ENCODE measurements at regions not wholly inside any gene's neighbourhood (a gene's known extent, or its start where the extent isn't known, plus 50 kb on each side); places are given as distances from the start of the nearest gene placed in this dataset.
"Not testable (repeated sequence)": the region's sequence is repeated elsewhere in the genome, so short reads cannot be mapped to it uniquely, and the experiment has no call there.

- intact Hi-C loops (cut with micrococcal nuclease): no loop called here
- no peak for DNase-seq
- H3K4me1 Mint-ChIP-seq: no peaks in the 10 kb centered on the region
These were observed 63.7 kb upstream of the CYRIA start for GRCh38 chr2:16729335-16729734.

DNA sequence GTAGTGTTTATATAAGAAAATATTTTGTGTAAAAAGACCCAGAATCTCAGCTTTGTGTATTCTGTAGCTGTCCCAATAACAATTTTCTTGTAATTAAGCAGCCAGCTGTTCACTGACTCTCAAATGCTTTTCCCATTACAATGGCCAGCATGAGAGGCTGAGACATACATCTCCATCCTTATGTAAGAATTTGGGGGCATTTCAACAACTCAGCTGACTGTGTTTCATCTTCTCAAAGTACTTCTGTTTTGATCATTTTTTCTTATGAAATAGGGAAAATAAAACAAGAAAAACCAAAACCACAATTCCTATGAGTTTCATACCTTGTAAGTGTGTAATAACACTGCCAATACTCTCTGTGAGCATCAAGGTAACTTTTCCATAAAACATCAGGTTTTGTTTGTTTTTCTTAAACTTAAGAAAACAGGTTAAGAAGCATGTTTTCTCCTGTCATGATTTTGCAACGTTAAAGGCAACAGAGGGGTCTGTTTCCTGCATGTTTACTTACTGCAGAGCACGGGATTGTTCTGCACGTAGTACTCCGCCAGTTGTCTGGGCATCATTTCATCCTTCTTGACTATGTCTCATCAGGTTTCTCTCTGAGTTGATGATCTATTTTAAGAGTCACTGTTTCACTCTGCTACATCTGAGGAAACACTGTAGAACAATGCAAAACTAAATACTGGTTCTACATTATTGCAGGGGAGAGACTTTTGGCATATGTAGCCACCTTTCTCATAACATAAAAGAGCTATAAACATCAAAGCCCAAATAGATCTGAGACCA, 62.9 kb upstream of the CYRIA start:
- Mint-ChIP-seq H3K9me3 (peaks cover 0 to 2% (median 0%) of the 10 kb centered on the region in 8 donors), H3K27me3 (peaks cover 3 to 5% of the 10 kb centered on the region in 2 donors), H3K36me3 (no peaks in the 10 kb centered on the region), H3K4me1 (no peaks in the 10 kb centered on the region), H3K4me3 (no peak overlapping the region), H3K27ac (no peak overlapping the region)
- no peak overlapping the region for H3K4me3 ChIP-seq (ENCODE audit: low read length in 2 of 2)
- DNase-seq: no peak
- intact Hi-C loops (cut with micrococcal nuclease): no loop called here
- no peaks in the 10 kb centered on the region for H3K27me3 ChIP-seq (ENCODE audit: insufficient read depth, low read length)
- no peaks in the 10 kb centered on the region for H3K4me1 ChIP-seq (ENCODE audit: insufficient read depth, low read length)
- no peak overlapping the region for H3K27ac ChIP-seq (ENCODE audit: low read depth, low read length)
- ChIA-PET CTCF (ENCODE audit: partially characterized antibody) (no interaction called here), POLR2A (ENCODE audit: partially characterized antibody) (no interaction called here)
- no peaks in the 10 kb centered on the region for H3K36me3 ChIP-seq (ENCODE audit: insufficient read depth, low read length)
- no peaks in the 10 kb centered on the region for H3K9me3 ChIP-seq (ENCODE audit: control insufficient read depth in 1 of 2, low read length in 2 of 2)

More at GRCh38 chr2:16729335-16729734, 63.7 kb upstream of the CYRIA start:
- no peaks in the 10 kb centered on the region for H3K4me1 ChIP-seq (ENCODE audit: insufficient read depth, low read length)
- Mint-ChIP-seq H3K27me3 (peaks cover 3 to 5% of the 10 kb centered on the region in 2 donors), H3K27ac (no peak overlapping the region), H3K9me3 (peaks cover 0 to 2% (median 0%) of the 10 kb centered on the region in 8 donors), H3K36me3 (no peaks in the 10 kb centered on the region), H3K4me3 (no peak overlapping the region)
- CTCF ChIA-PET (ENCODE audit: partially characterized antibody): no interaction called here
- no peaks in the 10 kb centered on the region for H3K9me3 ChIP-seq (ENCODE audit: control insufficient read depth in 1 of 2, low read length in 2 of 2)
- H3K4me3 ChIP-seq (ENCODE audit: low read length in 2 of 2): no peak overlapping the region
- no peaks in the 10 kb centered on the region for H3K36me3 ChIP-seq (ENCODE audit: insufficient read depth, low read length)
- POLR2A ChIA-PET (ENCODE audit: partially characterized antibody): no interaction called here
- H3K27ac ChIP-seq (ENCODE audit: low read depth, low read length): no peak overlapping the region
- no peaks in the 10 kb centered on the region for H3K27me3 ChIP-seq (ENCODE audit: insufficient read depth, low read length)

DNA sequence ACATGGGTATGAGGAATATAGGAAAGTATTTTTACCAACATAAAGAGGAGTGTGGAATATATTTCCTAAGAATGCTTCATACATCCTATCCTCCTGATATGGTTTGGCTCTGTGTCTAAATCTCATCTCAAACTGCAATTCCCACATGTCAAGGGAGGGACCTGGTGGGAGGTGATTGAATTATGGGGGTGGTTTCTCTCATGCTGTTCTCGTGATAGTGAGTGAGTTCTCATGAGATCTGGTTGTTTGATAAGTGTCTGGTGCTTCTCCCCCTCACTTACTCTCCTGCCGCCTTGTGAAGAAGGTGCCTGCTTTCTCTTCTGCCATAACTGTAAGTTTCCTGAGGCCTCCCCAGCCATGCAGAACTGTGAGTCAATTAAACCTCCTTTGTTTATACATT, 62.2 kb upstream of the CYRIA start:
- POLR2A ChIA-PET (ENCODE audit: partially characterized antibody): not testable (repeated sequence)

GRCh38 chr2:16727256-16727655, 61.6 kb upstream of the CYRIA start:
- no peak for DNase-seq
- peaks cover 3 to 5% of the 10 kb centered on the region in 2 donors for H3K27me3 Mint-ChIP-seq
- H3K4me3 Mint-ChIP-seq: no peak overlapping the region
- no peak overlapping the region for H3K27ac Mint-ChIP-seq
- no peaks in the 10 kb centered on the region for H3K36me3 Mint-ChIP-seq
- intact Hi-C loops (cut with micrococcal nuclease): no loop called here
- no peak overlapping the region for H3K4me3 ChIP-seq (ENCODE audit: low read length in 2 of 2)
- no peaks in the 10 kb centered on the region for H3K27me3 ChIP-seq (ENCODE audit: insufficient read depth, low read length)
- no peak overlapping the region for H3K27ac ChIP-seq (ENCODE audit: low read depth, low read length)
- POLR2A ChIA-PET (ENCODE audit: partially characterized antibody): no interaction called here
- H3K36me3 ChIP-seq (ENCODE audit: insufficient read depth, low read length): no peaks in the 10 kb centered on the region
- no peaks in the 10 kb centered on the region for H3K9me3 ChIP-seq (ENCODE audit: control insufficient read depth in 1 of 2, low read length in 2 of 2)
- H3K4me1 ChIP-seq (ENCODE audit: insufficient read depth, low read length): no peaks in the 10 kb centered on the region
- peaks cover 0 to 2% (median 0%) of the 10 kb centered on the region in 8 donors for H3K9me3 Mint-ChIP-seq
- CTCF ChIA-PET (ENCODE audit: partially characterized antibody): no interaction called here
- H3K4me1 Mint-ChIP-seq: no peaks in the 10 kb centered on the region

More for the DNA sequence above, 62.2 kb upstream of the CYRIA start:
- H3K27ac ChIP-seq (ENCODE audit: low read depth, low read length); intact Hi-C loops (cut with micrococcal nuclease); H3K27me3 Mint-ChIP-seq; H3K4me1 Mint-ChIP-seq; H3K36me3 ChIP-seq (ENCODE audit: insufficient read depth, low read length); H3K27me3 ChIP-seq (ENCODE audit: insufficient read depth, low read length); DNase-seq; H3K9me3 Mint-ChIP-seq; H3K4me3 Mint-ChIP-seq; H3K4me1 ChIP-seq (ENCODE audit: insufficient read depth, low read length); CTCF ChIA-PET (ENCODE audit: partially characterized antibody); H3K9me3 ChIP-seq (ENCODE audit: control insufficient read depth in 1 of 2, low read length in 2 of 2); H3K27ac Mint-ChIP-seq; H3K4me3 ChIP-seq (ENCODE audit: low read length in 2 of 2); H3K36me3 Mint-ChIP-seq: not testable (repeated sequence)

DNA sequence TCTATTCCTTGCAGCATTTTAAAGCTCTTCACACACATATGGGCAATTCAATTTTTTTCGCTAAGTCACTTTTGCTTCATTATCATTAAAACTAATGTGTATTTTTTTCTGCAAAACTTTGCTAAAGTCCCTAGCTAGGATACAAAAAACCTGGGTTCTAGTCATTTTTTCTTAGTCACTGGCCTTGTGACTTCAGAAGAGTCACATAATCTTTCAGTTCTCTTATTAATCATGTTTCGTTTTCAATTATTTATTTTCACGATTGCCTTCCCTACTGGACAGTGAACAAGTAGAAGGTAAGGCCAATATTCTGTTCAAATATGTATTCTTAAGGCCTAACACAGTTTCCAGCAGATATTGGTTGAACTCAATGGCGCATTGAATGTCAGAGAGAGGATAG, 60.9 kb upstream of the CYRIA start:
- CTCF ChIA-PET (ENCODE audit: partially characterized antibody): interaction anchor here (0.7 kb wide), 1 partner anchor 9 kb away, joined by 3 read pairs; no protein-coding TSS in a partner anchor
- Histone ChIP-seq H3K36me3 (ENCODE audit: insufficient read depth, low read length) (no peaks in the 10 kb centered on the region), H3K4me1 (ENCODE audit: insufficient read depth, low read length) (no peaks in the 10 kb centered on the region), H3K4me3 (ENCODE audit: low read length in 2 of 2) (no peak overlapping the region), H3K9me3 (ENCODE audit: control insufficient read depth in 1 of 2, low read length in 2 of 2) (no peaks in the 10 kb centered on the region), H3K27ac (ENCODE audit: low read depth, low read length) (no peak overlapping the region), H3K27me3 (ENCODE audit: insufficient read depth, low read length) (no peaks in the 10 kb centered on the region)
- no peaks in the 10 kb centered on the region for H3K36me3 Mint-ChIP-seq
- POLR2A ChIA-PET (ENCODE audit: partially characterized antibody): no interaction called here
- H3K4me1 Mint-ChIP-seq: no peaks in the 10 kb centered on the region
- peaks cover 0 to 2% (median 0%) of the 10 kb centered on the region in 8 donors for H3K9me3 Mint-ChIP-seq
- intact Hi-C loops (cut with micrococcal nuclease): no loop called here
- no peak overlapping the region for H3K27ac Mint-ChIP-seq
- peaks cover 3 to 5% of the 10 kb centered on the region in 2 donors for H3K27me3 Mint-ChIP-seq
- no peak overlapping the region for H3K4me3 Mint-ChIP-seq
- DNase-seq: no peak

- H3K4me3 ChIP-seq (ENCODE audit: low read length in 2 of 2): no peak overlapping the region
- Mint-ChIP-seq H3K4me3 (no peak overlapping the region), H3K9me3 (peaks cover 0 to 2% (median 0%) of the 10 kb centered on the region in 8 donors), H3K27ac (no peak overlapping the region), H3K36me3 (no peaks in the 10 kb centered on the region), H3K4me1 (no peaks in the 10 kb centered on the region), H3K27me3 (peaks cover 3 to 5% of the 10 kb centered on the region in 2 donors)
- POLR2A ChIA-PET (ENCODE audit: partially characterized antibody): no interaction called here
- H3K36me3 ChIP-seq (ENCODE audit: insufficient read depth, low read length): no peaks in the 10 kb centered on the region
- DNase-seq: no peak
- H3K27me3 ChIP-seq (ENCODE audit: insufficient read depth, low read length): no peaks in the 10 kb centered on the region
- H3K4me1 ChIP-seq (ENCODE audit: insufficient read depth, low read length): no peaks in the 10 kb centered on the region
- no peaks in the 10 kb centered on the region for H3K9me3 ChIP-seq (ENCODE audit: control insufficient read depth in 1 of 2, low read length in 2 of 2)
- CTCF ChIA-PET (ENCODE audit: partially characterized antibody): interaction anchor here (0.7 kb wide), 1 partner anchor 9 kb away, joined by 3 read pairs; no protein-coding TSS in a partner anchor
- intact Hi-C loops (cut with micrococcal nuclease): no loop called here
- H3K27ac ChIP-seq (ENCODE audit: low read depth, low read length): no peak overlapping the region
These were observed 60.5 kb upstream of the CYRIA start for GRCh38 chr2:16726147-16726546.

DNA sequence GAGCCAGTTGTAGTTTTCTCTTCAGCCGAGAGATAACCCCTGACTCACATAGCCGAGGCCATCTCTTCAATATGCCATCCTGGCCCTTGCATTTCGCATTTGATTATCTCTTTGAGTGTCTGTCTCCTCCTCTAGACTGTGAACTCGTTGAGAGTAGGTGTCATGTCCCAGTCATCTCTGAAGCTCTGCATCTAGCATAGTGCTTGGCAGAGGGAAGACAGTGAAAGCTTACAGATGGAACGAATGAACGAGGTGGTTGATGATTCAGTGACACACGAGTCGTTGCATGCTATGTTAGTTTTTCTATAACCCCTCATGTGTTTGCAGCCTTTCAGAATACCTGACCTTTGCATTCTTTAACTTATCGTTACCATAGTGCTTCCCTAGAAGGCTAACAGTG, 59.9 kb upstream of the CYRIA start:
- no peak overlapping the region for H3K27ac Mint-ChIP-seq
- POLR2A ChIA-PET (ENCODE audit: partially characterized antibody): no interaction called here

More for the DNA sequence above, 59.9 kb upstream of the CYRIA start:
- Mint-ChIP-seq H3K4me1 (no peaks in the 10 kb centered on the region), H3K9me3 (peaks cover 0 to 2% (median 0%) of the 10 kb centered on the region in 8 donors), H3K4me3 (no peak overlapping the region), H3K36me3 (no peaks in the 10 kb centered on the region), H3K27me3 (peaks cover 3 to 4% of the 10 kb centered on the region in 2 donors)
- no peaks in the 10 kb centered on the region for H3K4me1 ChIP-seq (ENCODE audit: insufficient read depth, low read length)
- no peaks in the 10 kb centered on the region for H3K36me3 ChIP-seq (ENCODE audit: insufficient read depth, low read length)
- intact Hi-C loops (cut with micrococcal nuclease): no loop called here
- DNase-seq: no peak
- no peak overlapping the region for H3K4me3 ChIP-seq (ENCODE audit: low read length in 2 of 2)
- CTCF ChIA-PET (ENCODE audit: partially characterized antibody): no interaction called here
- H3K27me3 ChIP-seq (ENCODE audit: insufficient read depth, low read length): no peaks in the 10 kb centered on the region
- H3K27ac ChIP-seq (ENCODE audit: low read depth, low read length): no peak overlapping the region
- no peaks in the 10 kb centered on the region for H3K9me3 ChIP-seq (ENCODE audit: control insufficient read depth in 1 of 2, low read length in 2 of 2)
